Activated CD8-positive, alpha-beta memory T cell treated with anti-CD3 and anti-CD28 coated beads, Interleukin-2, amount 50 U/mL, for 4 hours (primary cell): ENCODE measurements at regions not wholly inside any gene's neighbourhood (a gene's known extent, or its start where the extent isn't known, plus 50 kb on each side); places are given as distances from the start of the nearest gene placed in this dataset.
A peak's percentile ranks its signal among the peaks of the same experiment; 100 is the strongest.

Experiments
- DNase-seq: peaks from one replicate; pipeline ENCODE4 v3.0.0-alpha.2; 2020

DNA sequence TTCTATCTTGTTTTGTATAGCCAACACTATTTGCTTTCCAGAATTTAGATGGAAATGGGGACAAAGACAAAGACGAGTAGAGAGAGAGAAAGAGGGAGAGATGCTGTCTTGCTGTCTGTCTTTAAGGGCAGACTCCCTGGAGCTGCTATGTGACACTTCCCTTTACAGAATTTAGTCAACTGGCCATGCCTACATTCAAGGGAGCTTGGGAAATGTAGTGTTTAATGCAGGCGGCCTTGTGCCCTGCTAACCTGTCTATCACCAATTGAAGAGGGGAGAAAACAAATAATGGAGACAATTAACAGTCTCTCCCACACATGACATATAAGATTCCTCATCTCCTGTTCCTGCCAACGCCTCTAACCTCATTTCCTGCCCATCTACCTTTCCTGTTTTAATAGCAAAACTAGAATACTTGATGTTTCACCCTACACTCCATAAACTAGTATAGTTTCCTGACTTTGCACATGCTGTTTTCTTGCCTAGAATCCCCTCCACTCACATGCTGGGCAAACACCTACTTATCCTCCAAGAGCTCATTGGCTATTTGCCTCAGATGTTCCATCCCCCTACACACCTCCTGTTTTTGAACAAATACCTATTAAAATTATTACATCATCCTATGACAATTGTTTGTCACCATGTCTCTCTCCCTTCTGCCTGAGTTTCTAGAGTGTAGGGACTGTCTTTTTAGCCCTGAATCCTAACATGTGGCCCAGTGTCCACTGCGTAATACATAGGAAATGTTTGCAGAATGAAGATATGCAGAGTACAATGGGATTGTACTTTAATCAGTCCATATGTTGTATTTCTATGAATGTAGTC is 117.2 kb downstream of the SLC25A24 start:
- no peak for DNase-seq

DNA sequence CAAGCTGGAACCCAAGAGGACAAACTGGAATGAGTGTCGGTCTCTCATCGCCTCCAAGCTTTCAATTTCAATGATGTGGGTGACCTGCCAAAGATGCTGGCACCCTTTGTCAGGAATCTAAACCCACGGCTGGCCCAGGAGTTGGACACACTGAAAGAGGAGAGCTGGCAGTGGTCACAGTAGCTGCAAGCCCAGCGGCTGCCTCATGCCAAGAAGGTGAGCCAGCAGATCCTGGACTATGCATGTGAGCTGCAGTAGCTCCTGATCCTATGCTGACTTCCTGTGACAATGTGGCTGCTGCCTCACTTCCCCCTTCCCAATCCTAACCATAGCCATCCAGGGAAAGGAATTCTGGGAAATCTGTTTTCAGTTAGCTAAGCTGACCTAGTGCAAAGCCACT is 117.0 kb upstream of the VAV3 start:
- no peak for DNase-seq

DNA sequence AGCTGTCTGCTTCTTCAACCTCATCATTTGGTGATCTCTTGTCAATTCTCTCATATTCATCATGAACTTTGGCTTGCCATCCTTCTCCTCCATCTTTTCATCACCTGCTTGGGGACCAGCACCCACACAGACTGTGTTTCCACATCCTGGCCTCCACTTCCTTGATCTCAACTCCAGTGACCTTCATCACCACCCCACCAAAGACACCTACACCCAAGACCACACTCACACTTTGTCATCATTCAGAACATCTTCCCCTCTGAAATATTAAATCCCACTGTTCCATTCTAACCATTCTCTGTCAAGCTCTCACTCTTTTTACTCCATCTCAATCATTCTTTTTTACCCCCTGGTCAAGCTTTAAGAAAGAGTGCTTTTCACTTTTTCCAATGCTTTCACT is 115.5 kb upstream of the VAV3 start:
- peak; percentile 41 for DNase-seq

DNA sequence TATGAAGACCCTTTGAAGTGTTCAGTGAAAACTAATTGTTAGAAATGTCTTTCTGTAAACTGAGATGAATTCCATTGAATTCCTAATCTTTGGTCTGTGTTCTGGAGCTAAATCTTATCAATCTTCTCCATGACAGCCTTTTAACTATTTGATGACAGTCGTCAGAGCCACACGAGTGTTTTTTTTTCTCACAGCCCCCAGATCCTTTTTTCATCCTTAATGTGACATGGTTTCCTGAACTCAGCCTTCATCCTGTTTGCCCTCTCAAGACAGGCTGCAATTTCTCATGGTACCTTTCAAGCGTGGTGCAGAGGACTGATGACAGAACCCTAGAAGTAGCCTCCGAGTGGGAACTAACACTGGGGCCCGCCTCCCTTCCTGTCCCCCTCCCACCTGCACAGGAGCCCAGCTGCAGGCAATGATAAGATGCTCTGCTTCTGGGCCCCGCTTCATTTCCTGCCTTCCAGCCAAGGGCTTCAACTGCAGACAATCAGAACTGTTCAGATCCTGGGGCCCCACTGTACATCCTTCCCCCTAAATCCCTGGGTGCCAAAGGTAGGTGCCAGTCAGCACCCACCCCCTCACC is 114.6 kb upstream of the VAV3 start:
- peak; percentile 40 for DNase-seq

DNA sequence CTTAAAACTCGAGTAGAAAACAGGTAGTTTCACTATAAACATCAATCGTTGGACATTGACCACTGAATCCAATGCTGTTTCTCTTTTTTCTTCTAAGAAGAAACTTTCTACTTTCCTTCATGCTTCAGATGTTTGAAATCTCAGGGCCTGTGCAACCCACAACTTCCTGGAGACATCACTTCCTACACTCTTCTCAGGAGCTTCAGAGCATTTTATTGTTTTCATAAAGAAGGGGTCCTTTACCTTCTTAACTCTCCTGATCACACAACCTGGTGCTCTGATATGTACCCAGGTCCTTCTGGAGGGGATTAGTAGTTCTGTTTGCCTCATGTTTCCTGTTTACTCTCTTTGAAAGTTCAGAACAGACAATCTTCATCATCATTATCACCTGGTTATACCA is 113.0 kb upstream of the VAV3 start:
- no peak for DNase-seq

DNA sequence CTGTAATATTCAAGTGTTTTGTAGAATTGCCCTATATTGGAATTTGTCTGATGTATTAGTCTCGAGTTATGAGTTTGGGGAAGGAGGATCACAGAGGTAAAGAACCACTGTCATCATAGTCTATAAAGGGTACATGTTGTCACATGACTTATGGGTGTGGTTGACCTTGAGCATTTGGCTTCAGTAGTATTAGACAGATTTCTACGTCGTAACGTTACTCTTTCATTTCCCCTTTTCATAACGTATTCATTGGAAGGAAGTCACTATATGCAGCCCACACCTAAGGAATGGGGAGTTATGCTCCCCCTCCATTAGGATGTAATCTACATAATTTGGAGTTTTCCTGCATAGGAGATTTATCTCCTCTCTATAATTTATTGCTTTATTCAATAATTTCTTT is 110.1 kb upstream of the VAV3 start:
- DNase-seq = no peak

DNA sequence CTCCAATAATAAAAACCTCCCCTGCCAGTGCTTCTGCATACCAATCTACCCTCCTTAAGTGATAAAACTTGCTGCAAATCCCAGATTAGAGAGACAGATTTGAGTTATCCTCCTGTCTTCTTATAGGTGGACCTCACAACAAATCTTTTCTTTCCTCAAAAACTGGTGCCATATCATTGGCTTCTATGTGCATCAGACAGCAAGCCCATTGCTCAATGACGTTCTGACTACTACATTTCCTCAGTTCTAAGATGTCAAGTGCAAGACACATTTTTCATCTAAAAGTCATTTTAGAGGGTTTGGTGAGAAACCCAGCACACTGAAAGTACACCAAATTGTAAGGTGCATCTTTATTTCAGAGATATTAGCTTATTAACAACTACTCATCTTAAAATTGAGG is 107.8 kb upstream of the VAV3 start:
- DNase-seq = no peak

DNA sequence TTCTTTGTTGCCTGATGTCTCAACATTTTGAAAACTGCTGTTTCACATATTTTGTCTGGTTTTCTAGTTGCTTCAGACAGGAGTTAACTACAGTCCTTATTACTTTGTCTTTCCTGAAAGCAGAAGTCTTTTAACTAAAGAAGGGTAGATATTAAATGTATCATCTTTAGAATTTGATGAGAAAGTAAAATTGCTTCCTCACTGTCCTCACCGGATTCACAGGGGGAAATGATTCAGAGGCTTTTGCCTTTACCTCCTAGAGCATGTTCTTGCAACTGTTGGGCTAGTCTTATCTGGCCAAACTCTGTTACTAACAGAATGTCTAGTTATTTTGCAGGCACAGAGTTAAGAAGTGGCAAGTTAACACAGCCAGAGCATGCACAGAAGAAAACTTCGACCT is 107.2 kb upstream of the VAV3 start:
- no peak for DNase-seq

DNA sequence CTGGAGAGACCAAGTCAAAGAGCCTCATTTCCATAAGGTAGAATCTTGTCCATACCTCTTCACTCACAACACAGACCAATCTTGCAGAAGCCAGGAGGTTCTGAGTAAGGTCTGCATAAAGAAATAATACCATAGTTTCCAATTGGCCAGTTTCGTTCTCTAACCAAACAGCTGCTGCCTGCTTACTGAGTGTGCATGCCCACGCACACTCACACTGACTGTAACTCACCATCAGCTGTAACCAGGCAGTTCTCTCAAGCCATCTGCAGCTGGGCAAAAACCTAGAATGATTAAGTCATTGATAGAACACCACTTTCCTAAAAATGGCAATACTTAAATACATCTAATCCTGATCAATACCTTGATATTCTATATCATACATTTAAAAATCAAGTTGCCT is 106.6 kb upstream of the VAV3 start:
- no peak for DNase-seq

DNA sequence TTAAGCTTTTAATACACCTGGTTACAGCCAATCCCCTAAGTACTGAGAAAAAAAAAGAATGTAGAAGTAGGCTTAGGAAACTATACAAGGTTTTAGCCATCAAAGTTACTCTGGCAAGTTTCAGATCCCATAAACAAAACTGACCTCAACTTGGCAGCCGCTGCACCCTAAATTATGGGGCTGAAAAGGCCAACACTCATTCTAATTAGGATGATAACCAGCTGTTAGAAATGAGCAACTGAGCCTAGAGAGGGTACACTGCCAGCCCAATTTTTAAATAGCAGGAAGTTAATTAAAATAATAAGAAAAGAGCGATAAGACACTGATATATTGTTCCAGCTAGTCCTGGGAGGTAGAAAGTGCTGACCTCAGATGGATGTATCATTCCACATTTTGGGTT is 105.7 kb upstream of the VAV3 start:
- DNase-seq = no peak

DNA sequence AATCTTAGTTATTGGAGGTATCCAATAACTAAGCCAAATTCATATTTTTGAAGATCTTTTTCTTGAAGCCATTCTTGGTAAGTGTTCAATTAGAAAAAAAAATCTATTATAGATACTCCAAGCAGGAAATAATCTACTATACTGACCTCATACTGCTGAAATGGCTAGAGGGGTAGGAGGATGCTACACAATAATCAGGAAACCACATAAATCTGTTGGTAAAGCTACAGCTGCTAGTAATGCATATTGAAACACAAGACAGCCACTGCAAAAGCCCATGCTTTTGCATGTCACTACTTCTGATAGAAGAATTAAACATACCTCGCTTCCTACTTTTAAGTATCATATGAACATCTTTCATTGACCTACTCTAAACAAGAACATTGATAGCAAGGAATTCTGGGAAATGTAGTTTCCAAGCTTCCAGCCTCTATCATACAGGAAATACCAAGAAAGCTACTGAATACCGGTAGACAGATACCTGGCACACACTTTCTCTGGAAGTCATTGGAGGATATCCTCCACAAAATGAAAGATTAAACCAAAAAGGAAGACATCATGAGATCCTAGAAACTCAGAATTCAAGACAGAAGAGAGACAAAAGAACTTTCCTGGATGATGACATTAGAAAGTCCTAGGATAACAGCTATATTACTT is 103.0 kb upstream of the VAV3 start:
- no peak for DNase-seq

DNA sequence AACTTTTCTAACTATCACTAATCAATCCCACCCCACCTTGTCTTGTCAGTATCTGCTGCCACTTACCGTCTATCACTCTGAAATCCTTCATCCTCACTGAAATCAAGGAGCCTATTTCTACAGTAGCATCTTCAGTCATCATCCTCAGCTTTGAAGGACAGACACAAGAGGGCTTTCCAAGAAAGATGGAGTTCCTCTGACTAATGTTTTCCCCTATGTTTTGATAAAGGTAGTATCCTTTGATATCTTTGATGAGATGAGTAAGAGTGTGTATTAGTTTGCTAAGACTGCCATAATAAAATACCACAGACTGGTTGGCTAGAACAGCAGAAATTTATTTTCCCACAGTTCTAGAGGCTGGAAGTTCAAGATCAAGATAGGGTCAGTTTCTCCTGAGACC is 101.8 kb upstream of the VAV3 start:
- DNase-seq = no peak

DNA sequence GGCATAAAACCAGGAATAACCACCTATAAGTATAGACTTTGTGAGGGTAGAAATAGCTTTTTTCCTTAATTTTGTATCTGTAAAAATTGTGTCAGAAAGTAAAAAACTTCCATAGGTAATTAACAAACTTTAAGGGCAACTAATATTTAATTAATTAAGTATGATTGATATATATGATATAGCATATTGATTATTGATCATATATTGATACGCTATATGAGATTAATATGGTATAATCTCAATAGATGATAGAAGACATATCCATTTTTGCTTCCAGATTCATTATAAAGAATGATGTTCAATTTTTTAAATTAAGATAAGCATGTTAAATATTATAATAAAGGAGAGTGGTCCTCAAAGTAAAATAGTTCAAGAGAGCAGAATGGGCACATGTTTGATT is 99.3 kb upstream of the VAV3 start:
- no peak for DNase-seq

DNA sequence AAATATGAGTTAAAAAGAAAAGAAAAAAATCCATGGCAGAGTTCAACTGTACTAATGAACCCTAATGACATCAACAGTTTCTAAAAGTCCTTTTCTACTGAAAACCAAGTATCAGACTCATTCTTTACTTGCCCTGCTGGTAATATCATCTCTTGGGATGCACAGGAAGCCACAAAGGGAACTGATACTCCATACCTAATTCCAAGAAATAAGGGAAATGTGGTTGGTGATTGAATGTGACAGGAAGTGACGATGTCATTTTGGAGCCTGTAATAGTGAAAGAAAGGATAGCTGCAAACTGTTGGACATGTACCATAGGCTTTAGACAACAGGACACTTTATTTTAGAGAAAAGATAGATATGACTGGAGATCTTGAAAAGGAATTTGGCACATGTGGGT is 98.7 kb upstream of the VAV3 start:
- DNase-seq = no peak

DNA sequence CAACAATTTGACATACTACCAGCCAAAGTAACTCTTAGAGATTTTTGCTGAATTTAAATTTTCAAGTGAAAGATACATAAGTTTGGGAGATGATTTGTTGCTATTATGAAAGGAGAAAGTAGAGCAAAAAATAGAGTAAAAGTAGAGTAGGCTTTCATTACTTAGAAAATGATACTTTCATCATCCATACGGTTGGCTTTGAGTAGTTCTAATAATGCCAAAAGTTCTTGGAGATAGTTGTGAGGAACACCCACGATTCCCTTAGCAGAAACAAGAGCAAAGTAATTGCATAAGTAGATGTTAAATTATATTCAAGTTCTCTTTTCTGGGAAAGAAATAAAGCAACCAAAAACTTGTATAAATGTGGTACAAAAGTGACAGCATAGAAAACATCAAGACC is 95.0 kb upstream of the VAV3 start:
- DNase-seq = no peak

DNA sequence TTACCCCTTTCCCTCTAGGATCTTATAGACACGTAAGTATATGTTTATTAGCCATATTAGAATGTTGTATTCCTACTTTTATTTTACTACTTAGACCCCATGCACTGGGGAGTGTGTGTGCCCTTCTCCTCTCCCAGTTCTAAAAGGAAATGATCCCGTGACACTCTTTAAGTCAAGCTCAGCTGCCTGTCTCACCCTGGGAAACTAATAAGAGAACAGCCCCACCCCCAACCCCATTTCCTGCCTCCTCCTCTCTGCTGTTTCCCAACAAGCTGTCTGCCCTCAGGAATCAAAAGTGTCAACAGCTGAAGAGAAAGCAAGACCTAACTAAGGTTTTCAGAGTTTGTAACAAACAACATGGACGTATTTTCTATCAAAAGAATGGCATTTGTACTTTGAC is 92.6 kb upstream of the VAV3 start:
- DNase-seq = no peak

DNA sequence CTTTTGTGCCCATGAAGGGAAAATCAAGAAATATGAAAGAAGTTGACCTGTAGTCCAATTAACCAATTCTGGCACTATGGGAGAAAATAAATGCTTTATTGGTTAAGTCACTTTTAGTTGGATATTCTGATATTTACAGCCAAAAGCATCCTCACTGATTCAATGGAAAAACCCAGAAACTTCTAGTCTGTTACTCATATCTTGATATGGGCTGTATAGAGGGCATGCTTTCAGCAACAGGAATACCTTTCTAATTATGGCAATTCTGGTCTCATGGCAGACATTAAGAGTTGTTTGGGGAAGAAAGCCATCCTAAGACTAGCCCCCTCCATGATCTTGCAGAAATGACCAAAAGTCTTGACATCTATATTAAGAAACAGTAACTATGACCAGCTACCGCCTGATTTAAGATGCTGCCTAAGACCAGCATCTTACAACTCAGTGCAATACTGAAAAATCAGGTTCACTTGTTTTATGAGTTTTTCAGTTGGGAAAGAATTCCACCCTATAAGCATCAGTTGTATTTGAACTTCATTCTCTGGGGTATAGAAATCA is 91.5 kb upstream of the VAV3 start:
- no peak for DNase-seq

DNA sequence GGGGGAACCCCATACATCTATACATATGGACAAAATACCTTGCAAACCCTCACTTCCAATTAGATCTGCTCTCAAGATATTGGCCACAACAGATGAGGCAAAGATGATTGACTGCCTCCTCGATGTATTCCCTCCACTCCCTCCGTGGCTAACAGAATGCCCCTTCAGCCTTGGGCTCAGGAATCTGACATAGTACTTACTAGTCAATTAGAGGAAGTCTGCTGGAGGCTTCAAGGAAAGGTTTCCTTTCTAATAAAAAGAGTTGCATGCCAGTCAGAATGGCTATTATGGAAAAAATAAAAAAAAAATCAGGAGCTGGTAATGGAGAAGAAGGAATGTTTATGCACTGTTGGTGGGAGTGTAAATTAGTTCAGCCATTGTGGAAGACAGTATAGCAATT is 90.4 kb upstream of the VAV3 start:
- DNase-seq = no peak

DNA sequence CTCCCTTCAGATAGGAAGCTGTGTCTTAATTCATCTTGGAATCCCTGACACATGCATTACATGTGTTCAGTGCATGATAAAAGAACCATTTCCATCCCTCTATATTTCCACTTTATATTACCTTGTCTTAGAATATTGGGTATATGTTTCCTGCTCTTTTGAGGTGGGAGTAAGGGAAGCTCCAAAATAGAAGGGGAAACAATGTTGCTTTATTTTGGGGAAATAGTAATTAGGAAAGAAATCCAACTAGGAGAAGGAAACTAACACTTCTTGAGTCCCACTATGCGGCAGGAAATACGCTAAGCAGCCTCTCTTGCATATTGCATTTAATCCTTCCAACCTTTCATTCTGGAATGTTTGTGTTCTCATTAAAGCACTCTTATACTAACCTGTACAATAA is 89.4 kb upstream of the VAV3 start:
- no peak for DNase-seq

DNA sequence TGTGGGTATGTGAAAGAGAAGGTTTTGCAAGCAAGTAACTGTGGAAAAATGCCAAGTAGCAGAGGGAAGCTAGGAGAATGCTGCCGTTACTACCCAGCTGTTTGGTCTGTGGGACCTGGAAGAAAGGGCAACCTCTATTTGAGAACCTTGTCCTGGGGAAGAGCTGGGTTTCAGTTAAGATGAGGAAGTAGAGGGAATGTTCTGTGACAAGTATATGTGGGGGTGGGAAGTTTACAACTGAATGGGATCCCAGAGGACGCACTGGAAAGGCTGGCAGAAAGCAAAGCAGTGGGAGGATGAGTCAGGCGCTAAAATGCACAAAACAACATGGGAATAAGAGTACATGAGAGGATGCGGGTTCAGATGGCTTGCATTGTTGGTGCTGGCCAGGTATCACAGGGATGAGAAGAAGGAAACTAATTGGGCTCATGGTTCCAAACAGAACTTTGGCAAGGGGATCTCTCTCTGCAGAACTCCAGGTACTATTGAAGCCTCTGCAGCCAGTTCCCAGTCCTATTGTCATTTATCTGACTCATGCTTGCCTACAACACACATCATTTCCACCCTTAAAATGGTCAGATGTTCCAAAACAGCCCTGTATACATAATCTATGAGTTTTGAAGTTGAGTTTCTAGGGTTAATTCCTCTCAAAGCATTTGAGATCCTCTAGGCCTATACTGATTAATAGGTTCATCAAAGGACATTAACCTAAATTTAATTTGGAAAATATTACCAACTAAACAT is 88.5 kb upstream of the VAV3 start:
- DNase-seq = no peak

DNA sequence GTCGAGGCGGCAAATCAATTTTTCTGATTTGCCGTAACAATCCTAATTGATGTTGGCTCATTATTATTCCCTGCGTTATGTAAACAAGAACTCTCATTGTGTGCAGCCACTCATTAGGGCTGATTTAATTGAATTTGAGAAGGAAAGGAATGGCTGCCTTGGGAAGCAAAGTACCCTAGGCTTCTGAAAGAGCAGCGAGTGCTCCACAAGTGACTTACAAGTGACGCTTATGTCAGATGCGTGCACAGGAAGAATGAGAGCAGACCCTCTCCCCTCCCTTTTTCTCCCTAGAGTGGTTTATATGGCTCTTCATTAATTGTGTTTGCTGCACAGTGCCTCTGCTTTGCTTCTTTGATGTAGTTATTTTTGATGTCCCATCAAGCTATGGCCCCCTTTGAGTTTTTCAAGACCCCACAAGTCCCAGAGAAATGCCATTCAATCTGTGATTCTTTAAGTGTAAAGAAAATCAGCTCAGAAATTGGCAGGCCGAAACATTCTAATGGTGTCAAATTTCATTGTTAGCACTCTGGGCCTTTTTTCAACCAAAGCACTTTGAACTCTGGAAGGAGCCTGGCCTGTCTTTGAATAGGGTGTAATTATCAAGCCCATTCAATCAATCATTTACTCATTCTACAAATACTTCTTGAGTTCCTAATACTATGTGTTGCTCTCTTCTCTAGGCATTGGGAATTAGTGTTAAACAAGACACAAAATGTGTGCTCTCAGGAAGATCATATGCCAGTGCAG is 86.8 kb upstream of the VAV3 start:
- no peak for DNase-seq

DNA sequence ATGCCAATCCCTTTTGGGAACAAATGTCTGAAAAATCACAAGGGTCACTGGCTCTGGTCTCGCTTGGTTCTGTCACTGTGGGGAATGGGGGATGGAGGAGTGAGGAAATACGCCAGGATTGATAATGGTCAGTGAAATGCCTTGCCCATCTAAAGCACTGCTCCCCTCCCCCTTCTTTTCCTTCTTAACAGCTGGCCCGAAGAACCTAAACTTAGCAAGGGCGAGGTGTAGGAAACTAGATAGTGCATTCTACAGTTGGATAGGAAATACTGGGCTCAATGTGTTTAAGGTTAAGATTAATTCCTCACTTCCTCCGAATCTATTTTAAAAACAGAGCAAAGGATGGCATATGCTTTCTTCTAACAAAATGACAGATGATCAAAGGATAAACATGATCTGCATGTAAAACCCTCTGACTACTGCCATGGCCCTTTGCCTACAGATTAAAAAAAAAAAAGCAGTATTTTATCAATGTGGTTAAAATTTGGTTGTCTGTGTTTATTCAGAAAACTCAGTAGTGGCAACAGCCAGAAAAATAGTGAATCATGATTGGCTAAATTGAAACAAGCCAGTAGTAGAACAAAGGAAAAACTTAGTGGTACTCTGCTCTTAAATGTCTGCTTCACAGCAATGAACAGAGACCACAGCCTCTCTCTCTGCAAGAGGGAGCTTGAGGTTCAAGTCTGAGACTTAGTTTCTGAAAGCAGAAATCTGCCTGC is 86.1 kb upstream of the VAV3 start:
- no peak for DNase-seq
